Colonic mucosa (tissue), 4 donors: ENCODE measurements at regions not wholly inside any gene's neighbourhood (a gene's known extent, or its start where the extent isn't known, plus 50 kb on each side); places are given as distances from the start of the nearest gene placed in this dataset.

Experiments
- DNase-seq: peaks from one replicate; pipeline ENCODE4 v3.0.0-alpha.2; 2020
- H3K27ac ChIP-seq: fragments of 200-600 bp; one replicate; pipeline ENCODE4 v1.8.0; 2021
- H3K27me3 ChIP-seq: fragments of 200-600 bp; one replicate; pipeline ENCODE4 v1.8.0; 2021
- H3K36me3 ChIP-seq: fragments of 200-600 bp; one replicate; pipeline ENCODE4 v1.8.0; 2021
- H3K4me1 ChIP-seq: fragments of 200-600 bp; one replicate; pipeline ENCODE4 v1.8.0; 2021; ENCODE audit warnings: mild to moderate bottlenecking
- H3K4me3 ChIP-seq: fragments of 200-600 bp; one replicate; pipeline ENCODE4 v1.8.0; 2021
- H3K9ac ChIP-seq, 2 donors: one replicate each; pipeline ENCODE4 v1.7.0; 2013; ENCODE audit warnings: control low read depth in 2 of 2, low read depth in 2 of 2, low read length in 2 of 2
- H3K9me3 ChIP-seq: fragments of 200-600 bp; one replicate; pipeline ENCODE4 v1.8.0; 2021
- CTCF ChIP-seq: fragments of 200-600 bp; IDR thresholded peaks from one replicate; pipeline ENCODE4 v1.8.0; 2022; ENCODE audit warnings: antibody characterized with exemption, mild to moderate bottlenecking
- intact Hi-C: fragments of 100-400 bp; cut with DNase I; formaldehyde crosslinking; loops from one replicate; pipeline ENCODE4 v1.14.1; 2022
- donor health status: healthy.
- donor health status: DM: no; HTN: no; CAD: no.
- donor health status: DM: no; HTN: no; CAD: no.

- intact Hi-C loops: no loop called here
- no peak for TF ChIP-seq CTCF
- Histone ChIP-seq H3K4me3 (no peak overlapping the region), H3K4me1 (no peaks in the 10 kb centered on the region), H3K36me3 (no peaks in the 10 kb centered on the region), H3K9me3 (no peaks in the 10 kb centered on the region), H3K9ac (no peak overlapping the region), H3K27ac (no peak overlapping the region), H3K27me3 (no peaks in the 10 kb centered on the region)
- DNase-seq: no peak
These were observed 245.8 kb upstream of the NAV3 start for GRCh38 chr12:77584860-77585259.

GRCh38 chr12:77578466-77579220, 252.1 kb upstream of the NAV3 start:
- H3K4me1 ChIP-seq: no peaks in the 10 kb centered on the region
- H3K9ac ChIP-seq: no peak overlapping the region
- H3K27ac ChIP-seq: no peak overlapping the region
- TF ChIP-seq CTCF: no peak
- H3K9me3 ChIP-seq: no peaks in the 10 kb centered on the region
- intact Hi-C loops: no loop called here
- H3K36me3 ChIP-seq: no peaks in the 10 kb centered on the region
- H3K4me3 ChIP-seq: no peak overlapping the region
- no peaks in the 10 kb centered on the region for H3K27me3 ChIP-seq
- DNase-seq: no peak

GRCh38 chr12:77577791-77578190, 252.9 kb upstream of the NAV3 start:
- no peak overlapping the region for H3K4me3 ChIP-seq
- no peak for DNase-seq
- no peak overlapping the region for H3K27ac ChIP-seq
- H3K9ac ChIP-seq: no peak overlapping the region
- no peaks in the 10 kb centered on the region for H3K36me3 ChIP-seq
- H3K9me3 ChIP-seq: no peaks in the 10 kb centered on the region
- TF ChIP-seq CTCF: no peak
- H3K4me1 ChIP-seq: no peaks in the 10 kb centered on the region
- H3K27me3 ChIP-seq: no peaks in the 10 kb centered on the region
- intact Hi-C loops: no loop called here

GRCh38 chr12:77575376-77575919, 255.2 kb upstream of the NAV3 start:
- no peak for TF ChIP-seq CTCF
- Histone ChIP-seq H3K4me1 (no peaks in the 10 kb centered on the region), H3K9ac (no peak overlapping the region), H3K4me3 (no peak overlapping the region), H3K36me3 (no peaks in the 10 kb centered on the region), H3K27ac (no peak overlapping the region), H3K9me3 (no peaks in the 10 kb centered on the region), H3K27me3 (no peaks in the 10 kb centered on the region)
- DNase-seq: no peak
- intact Hi-C loops: no loop called here

GRCh38 chr12:77572371-77572770, 258.3 kb upstream of the NAV3 start:
- H3K27me3 ChIP-seq: no peaks in the 10 kb centered on the region
- no peaks in the 10 kb centered on the region for H3K9me3 ChIP-seq
- no peak for TF ChIP-seq CTCF
- H3K27ac ChIP-seq: no peak overlapping the region
- H3K4me1 ChIP-seq: no peaks in the 10 kb centered on the region
- H3K9ac ChIP-seq: no peak overlapping the region
- H3K4me3 ChIP-seq: no peak overlapping the region
- no peaks in the 10 kb centered on the region for H3K36me3 ChIP-seq
- intact Hi-C loops: no loop called here
- DNase-seq: no peak
